Hematopoietic multipotent progenitor cell treated with erythropoietin and hydrocortisone succinate and interleukin-3 and kit ligand, for 17 days (in vitro differentiated cells): ENCODE measurements at regions not wholly inside any gene's neighbourhood (a gene's known extent, or its start where the extent isn't known, plus 50 kb on each side); places are given as distances from the start of the nearest gene placed in this dataset.

ENCODE experiments used
- DNase-seq: peaks from one replicate; pipeline ENCODE4 v3.0.0-alpha.2; 2015; ENCODE audit warnings: low spot score

DNA sequence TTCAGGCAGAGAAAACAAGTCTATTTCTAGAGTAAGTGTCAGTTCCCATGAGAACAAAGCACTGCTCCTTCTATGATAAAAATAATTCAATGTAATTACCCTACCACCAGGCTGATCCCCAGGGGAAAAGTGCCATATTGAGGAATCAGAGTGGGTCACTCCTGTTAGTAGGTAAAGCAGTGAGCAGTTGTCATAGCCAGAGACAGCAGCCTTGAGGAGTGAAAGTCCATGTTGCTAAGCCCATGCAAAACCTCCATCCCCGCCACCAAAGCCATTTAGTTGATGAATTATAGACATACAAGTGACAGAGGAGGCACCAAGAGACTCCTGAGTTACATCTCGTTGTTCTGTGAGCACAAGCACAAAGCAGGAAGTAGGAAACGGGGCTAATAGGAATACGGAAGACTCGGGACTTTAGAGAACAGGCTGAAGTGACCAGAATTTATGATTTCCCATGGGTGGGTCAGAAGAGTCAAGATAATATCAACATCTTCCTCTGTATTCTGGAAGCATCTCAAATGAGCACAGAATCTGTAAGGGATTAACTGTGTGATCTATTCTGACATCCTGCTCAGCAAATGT, 197.9 kb downstream of the MAFB start:
- no peak for DNase-seq

- no peak for DNase-seq
These were observed 199.2 kb downstream of the MAFB start for GRCh38 chr20:40489886-40490285.

- DNase-seq: no peak
These were observed 200.6 kb downstream of the MAFB start for GRCh38 chr20:40488401-40488800.

- DNase-seq: no peak
These were observed 202.7 kb downstream of the MAFB start for GRCh38 chr20:40486297-40486696.

GRCh38 chr20:40481743-40482458, 207.1 kb downstream of the MAFB start:
- DNase-seq: no peak

- DNase-seq: no peak
These were observed 207.7 kb downstream of the MAFB start for GRCh38 chr20:40481337-40481736.

DNA sequence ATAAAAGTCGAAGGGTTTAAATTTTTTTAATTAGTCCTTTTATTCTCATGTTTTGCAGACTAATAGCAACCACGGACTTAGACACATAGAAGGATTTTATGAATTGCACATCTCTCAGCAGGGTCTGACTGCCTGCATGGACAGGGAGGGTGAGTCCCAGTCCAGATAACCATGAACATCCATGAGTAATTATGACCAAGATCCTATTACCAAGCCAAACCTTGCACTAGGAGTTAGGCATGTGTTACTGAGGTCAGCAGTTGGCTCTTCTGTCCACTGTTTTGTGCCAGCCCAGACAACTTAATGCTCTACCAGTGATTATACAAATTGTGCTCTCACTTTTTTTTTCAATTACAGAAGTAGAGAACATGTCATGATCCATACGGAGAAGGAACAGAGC, 211.2 kb downstream of the MAFB start:
- no peak for DNase-seq

DNA sequence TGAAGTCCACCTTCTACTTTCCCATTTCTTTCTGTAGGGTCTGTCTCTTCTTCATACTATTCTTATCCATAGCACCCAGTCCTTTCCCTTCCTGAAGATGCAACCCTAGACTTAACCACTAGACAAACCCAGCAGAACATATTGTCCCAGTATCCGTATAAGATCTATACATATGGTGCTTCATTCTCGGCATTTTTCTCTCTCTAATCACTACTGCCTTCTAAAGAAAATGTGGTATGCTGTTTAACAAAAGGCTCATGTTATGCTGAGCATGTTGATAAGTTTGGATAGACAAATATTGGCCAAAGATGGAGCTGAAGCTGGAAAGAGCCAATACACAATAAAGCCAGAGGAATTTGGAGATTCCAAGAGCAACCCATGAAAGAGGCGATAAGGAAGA, 212.6 kb downstream of the MAFB start:
- DNase-seq: no peak

DNA sequence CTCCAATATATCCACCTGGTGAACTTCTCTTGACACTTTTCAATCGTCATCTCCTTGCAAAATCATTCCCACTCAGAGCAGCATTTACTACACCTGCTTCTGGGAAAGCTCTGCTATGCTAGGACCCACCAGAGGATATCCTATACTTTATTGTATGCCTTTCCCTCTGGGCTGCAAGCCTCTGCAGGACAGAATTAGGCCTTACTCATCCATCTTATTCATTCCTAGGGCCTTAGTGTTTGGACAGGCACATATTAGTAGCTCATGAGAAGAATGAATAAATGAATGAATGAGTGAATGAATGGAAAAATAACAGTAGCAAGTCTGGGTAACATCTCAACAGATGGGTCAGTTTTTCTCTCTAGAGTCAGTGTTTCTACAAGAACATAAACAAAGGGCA, 216.1 kb downstream of the MAFB start:
- no peak for DNase-seq

- DNase-seq: no peak
These were observed 217.8 kb downstream of the MAFB start for GRCh38 chr20:40471261-40471629.

DNA sequence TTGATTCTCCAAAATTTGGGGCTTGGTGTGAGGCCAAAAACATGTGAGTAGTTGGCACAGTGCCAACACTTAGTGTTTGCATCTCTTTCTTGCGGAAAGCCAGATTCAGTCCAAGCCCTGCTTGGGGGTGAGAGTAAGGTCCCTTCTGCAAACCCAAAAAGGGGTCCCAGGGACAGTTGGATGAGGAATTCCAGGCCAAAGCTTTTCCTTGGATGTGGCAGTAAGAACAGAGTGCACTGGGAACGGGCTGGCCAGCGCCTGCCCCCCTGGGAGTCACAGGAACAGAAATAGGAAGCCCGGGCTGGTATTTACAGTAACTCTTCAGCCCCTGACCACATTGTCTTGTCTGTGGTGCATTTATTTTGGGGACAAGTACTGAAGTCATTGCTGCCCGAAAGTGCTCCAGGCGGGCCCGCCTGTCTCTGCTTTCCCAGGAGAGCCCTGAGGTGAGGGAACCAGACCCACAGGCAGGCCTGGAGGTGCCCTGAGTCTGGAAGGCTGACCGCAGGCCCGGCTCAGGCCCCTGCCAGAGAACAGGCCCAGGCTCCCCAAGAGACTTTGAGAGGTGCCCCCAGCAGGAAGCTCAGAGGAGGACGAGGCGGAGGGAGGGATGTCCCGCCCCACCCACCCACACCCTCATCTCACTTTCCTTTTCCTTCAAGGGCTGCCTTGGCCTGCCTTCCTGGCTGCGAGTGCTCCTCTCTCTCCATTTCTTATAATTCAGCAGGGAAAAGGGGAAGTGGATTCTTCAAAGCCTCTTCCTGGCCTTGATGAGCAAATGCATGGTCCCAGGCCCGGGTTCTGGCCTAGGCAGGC, 218.4 kb downstream of the MAFB start:
- no peak for DNase-seq

GRCh38 chr20:40468759-40469158, 220.3 kb downstream of the MAFB start:
- DNase-seq: no peak

GRCh38 chr20:40467703-40468411, 221.2 kb downstream of the MAFB start:
- DNase-seq: no peak

- DNase-seq: no peak
These were observed 222.0 kb downstream of the MAFB start for GRCh38 chr20:40467067-40467466.

GRCh38 chr20:40464731-40465208, 224.3 kb downstream of the MAFB start:
- DNase-seq: no peak

DNA sequence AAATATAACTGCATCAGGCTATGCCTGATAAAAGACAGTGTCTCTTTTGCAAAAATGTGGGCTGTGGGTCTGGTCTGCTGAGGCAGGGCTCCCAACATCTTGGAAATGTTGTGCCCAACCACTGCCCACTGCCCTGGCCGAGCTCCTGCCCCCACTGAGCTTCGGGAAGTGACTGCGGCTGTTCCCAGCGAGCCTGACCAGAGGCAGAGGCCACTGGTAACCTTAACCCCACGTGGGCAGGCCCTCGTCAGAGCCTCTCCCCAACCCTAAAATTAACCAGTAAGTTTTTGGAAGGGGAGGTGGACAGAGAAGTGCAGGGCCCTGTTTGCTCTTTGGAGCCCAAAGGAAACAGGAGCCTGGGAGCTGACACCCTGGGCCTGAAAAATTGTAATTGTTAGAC, 225.9 kb downstream of the MAFB start:
- DNase-seq: no peak

GRCh38 chr20:40462566-40462965, 226.5 kb downstream of the MAFB start:
- DNase-seq: no peak

DNA sequence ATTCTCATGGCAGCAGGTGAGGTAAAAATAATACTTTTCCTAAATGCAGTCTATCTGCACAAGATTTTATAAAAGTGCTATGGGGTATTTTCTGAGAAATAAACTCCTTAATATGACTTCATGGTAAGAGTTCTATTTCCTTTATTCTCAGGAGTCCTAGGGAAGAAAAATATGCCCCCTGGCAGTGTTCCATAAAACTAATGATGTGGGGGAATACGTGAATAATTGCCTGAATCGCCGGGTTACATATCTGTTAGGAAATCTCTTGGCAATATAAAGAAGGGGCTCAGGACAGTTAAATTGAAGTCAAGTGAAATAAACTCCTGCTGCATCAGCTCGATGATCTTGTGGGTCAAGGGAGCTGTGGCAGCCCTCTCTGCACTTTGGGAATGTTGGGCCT, 229.7 kb downstream of the MAFB start:
- DNase-seq: no peak

DNA sequence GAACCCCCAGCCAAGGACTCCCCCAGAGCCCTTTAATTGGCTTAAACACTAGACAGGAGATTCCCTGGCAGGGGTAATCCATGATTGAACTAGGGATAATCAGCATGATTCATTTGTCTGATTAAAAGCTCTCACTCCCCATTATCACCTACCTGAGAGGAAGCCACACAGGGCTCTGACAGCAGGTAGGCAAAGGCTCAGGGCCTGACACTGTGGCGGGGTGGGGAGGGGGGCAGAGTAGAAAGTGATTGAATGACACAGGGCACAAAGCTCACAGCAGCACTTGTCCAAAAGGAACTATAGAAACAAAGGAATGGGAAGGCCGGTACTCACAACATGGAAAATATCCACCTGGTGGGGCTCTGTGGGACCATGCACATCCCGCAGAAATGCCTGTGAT, 231.6 kb downstream of the MAFB start:
- DNase-seq: no peak

- DNase-seq: no peak
These were observed 236.3 kb downstream of the MAFB start for GRCh38 chr20:40452758-40453157.

GRCh38 chr20:40451552-40451951, 237.5 kb downstream of the MAFB start:
- no peak for DNase-seq

DNA sequence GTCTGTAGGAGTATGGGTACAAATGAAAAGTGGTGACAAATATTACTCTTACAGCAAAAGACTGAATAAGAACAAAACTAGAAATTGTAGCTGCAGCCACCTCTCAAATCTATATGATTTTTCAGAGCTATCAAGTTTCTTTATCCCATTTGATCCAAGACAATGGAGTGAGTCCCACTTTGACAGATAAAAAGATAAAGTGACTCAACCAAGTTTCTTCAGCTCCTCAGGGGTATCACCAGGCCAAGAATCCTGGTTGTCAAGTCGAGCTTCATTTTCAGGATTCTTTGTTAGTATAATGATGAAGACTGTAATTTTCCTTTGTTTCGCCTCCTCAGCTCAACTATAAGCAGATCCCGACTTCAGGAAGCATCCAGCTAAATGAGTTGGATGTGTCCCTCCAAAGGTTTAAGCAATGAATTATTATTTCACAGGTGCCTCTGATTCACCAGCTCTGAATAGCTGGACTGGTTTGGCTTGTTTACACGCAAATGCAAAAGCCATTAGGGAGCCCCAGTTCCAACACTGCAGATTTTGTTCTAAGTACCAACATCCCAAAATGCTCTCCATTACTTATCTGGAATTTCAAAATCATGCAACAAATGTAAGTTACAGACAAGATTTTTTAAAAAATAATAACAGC, 238.9 kb downstream of the MAFB start:
- no peak for DNase-seq
